OCI-LY3 (cell line): ENCODE measurements at regions not wholly inside any gene's neighbourhood (a gene's known extent, or its start where the extent isn't known, plus 50 kb on each side); places are given as distances from the start of the nearest gene placed in this dataset.

Experiments
- CTCF ChIP-seq: fragments of 200-600, 300-600 bp; sonication (generic); IDR thresholded peaks from 2 replicates; pipeline ENCODE4 v1.5.1; 2014; ENCODE audit warnings: antibody characterized with exemption, low read length, low read depth
- EZH2phosphoT487 ChIP-seq: fragments of 200-600 bp; shearing (Covaris generic); IDR thresholded peaks from 2 replicates; pipeline ENCODE4 v1.6.1; 2018; ENCODE audit warnings: antibody characterized with exemption, mixed run types, low read depth

GRCh38 chr12:78275886-78276285, 445.2 kb downstream of the NAV3 start:
- TF ChIP-seq CTCF (no peak), EZH2phosphoT487 (no peak)
